Peyer's patch (tissue), 4 donors: ENCODE measurements at regions not wholly inside any gene's neighbourhood (a gene's known extent, or its start where the extent isn't known, plus 50 kb on each side); places are given as distances from the start of the nearest gene placed in this dataset.

Experiments used
- POLR2A ChIP-seq, 2 donors: fragments of 450-650 bp; IDR thresholded peaks; one replicate each; pipeline ENCODE4 v1.5.1; 2017; ENCODE audit warnings: antibody characterized with exemption in 2 of 2, mild to moderate bottlenecking in 2 of 2, moderate library complexity in 2 of 2
- TF ChIP-seq, protein P1 (sequence below), 6 experiments: fragments of 450-650 bp in 4 of 6; fragments of 200-600 bp in 2 of 6; sonication (generic) in 1 of 6; IDR thresholded peaks; one replicate each; pipeline ENCODE4 v1.5.1; 2017 to 2019; ENCODE audit warnings: antibody characterized with exemption in 6 of 6, mild to moderate bottlenecking in 3 of 6, moderate library complexity in 1 of 6

DNA sequence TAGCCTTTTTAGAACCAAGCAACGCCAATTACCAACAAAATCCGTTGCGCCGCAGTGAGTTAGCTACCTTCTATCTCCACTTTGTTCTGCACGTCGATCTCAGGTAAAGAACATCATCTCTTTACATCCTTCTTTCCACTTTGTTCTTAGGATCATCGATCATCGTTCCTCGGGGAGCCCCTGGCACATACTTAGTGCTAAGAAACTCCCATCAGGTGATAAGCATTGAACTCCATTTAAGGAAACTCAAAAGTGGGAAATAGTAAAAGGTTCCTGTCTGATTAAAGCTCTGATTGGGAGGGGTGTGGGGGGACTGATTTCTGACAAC, 227.0 kb upstream of the PRSS16 start:
- TF ChIP-seq, protein P1, sequence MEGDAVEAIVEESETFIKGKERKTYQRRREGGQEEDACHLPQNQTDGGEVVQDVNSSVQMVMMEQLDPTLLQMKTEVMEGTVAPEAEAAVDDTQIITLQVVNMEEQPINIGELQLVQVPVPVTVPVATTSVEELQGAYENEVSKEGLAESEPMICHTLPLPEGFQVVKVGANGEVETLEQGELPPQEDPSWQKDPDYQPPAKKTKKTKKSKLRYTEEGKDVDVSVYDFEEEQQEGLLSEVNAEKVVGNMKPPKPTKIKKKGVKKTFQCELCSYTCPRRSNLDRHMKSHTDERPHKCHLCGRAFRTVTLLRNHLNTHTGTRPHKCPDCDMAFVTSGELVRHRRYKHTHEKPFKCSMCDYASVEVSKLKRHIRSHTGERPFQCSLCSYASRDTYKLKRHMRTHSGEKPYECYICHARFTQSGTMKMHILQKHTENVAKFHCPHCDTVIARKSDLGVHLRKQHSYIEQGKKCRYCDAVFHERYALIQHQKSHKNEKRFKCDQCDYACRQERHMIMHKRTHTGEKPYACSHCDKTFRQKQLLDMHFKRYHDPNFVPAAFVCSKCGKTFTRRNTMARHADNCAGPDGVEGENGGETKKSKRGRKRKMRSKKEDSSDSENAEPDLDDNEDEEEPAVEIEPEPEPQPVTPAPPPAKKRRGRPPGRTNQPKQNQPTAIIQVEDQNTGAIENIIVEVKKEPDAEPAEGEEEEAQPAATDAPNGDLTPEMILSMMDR (IDR thresholded peaks at IDR 0.05), result no peak
- TF ChIP-seq POLR2A (IDR thresholded peaks at IDR 0.05), result no peak
